ENCODE measurements at regions not wholly inside any gene's neighbourhood (a gene's known extent, or its start where the extent isn't known, plus 50 kb on each side); places are given as distances from the start of the nearest gene placed in this dataset.

GRCh38 chr5:56545016-56545415, 270.3 kb upstream of the MAP3K1 start:
- TF ChIP-seq EZH2phosphoT487 (IDR thresholded peaks at IDR 0.05; ENCODE audit: insufficient read depth, low read depth) (no peak), EZH2 (IDR thresholded peaks at IDR 0.05; ENCODE audit: insufficient read depth, poor library complexity, severe bottlenecking) (no peak)

Measured in GM23248 (cell line).